ENCODE measurements at regions not wholly inside any gene's neighbourhood (a gene's known extent, or its start where the extent isn't known, plus 50 kb on each side); places are given as distances from the start of the nearest gene placed in this dataset.
"Not testable (repeated sequence)": the region's sequence is repeated elsewhere in the genome, so short reads cannot be mapped to it uniquely, and the experiment has no call there.

GRCh38 chr15:85264614-85265190, 115.7 kb upstream of the AKAP13 start:
- not testable (repeated sequence) for TF ChIP-seq POLR2A (IDR thresholded peaks at IDR 0.05; ENCODE audit: low read depth, low read length); CTCF (conservative IDR thresholded peaks at IDR 0.05; ENCODE audit: low read depth, low read length)

Measured in IMR-90 (cell line).